ENCODE measurements at regions not wholly inside any gene's neighbourhood (a gene's known extent, or its start where the extent isn't known, plus 50 kb on each side); places are given as distances from the start of the nearest gene placed in this dataset.
"Not testable (repeated sequence)": the region's sequence is repeated elsewhere in the genome, so short reads cannot be mapped to it uniquely, and the experiment has no call there.

GRCh38 chr5:101278917-101279316 lies 375.8 kb upstream of the ST8SIA4 start:
- no peak for DNase-seq (ENCODE audit: low read depth in 4 of 4, low spot score in 3 of 4)

GRCh38 chr5:101278011-101278687 lies 375.1 kb upstream of the ST8SIA4 start:
- DNase-seq (ENCODE audit: low read depth in 4 of 4, low spot score in 3 of 4), result no peak

DNA sequence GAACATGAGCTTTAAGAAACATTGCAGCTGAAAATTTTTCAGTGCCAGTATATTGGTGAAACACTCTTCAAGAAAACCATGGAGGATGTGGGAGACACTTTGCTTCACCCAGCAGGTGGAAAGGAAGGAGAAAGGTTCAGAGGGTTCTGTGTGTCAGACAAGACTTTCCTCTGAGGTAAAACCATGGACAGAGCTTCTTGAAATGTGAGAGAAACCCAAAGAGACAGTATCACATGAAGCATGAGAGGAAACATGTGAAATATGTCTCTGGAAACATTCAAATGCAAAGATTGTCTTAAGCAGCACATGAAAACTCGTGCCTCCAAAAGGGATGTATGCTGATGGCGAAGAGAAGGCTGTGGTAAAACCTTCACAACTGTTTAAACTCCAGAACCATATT lies 368.9 kb upstream of the ST8SIA4 start:
- DNase-seq (ENCODE audit: low read depth in 4 of 4, low spot score in 3 of 4), result no peak

DNA sequence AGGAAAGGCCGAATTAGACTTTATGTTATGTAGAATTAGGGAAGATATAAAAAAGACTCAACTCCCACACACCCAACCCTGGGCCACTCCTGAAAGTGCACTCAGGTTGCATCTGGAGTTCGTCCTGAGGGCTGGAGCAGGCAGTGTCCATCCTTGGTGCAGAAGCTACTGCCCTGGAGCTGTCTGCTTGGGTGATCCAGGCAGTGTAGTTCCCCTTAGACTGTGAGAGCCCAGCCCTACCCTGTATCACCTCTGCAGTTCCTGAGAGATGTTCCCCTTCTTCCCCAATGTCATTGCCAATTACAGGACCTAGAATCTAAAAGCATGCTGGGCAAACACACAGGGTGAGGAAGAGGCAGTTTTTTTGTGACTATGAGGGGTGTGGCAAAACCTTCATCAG lies 368.3 kb upstream of the ST8SIA4 start:
- no peak for DNase-seq (ENCODE audit: low read depth in 4 of 4, low spot score in 3 of 4)

- no peak for DNase-seq (ENCODE audit: low read depth in 4 of 4, low spot score in 3 of 4)
Observed at GRCh38 chr5:101260857-101261256, 357.8 kb upstream of the ST8SIA4 start.

DNA sequence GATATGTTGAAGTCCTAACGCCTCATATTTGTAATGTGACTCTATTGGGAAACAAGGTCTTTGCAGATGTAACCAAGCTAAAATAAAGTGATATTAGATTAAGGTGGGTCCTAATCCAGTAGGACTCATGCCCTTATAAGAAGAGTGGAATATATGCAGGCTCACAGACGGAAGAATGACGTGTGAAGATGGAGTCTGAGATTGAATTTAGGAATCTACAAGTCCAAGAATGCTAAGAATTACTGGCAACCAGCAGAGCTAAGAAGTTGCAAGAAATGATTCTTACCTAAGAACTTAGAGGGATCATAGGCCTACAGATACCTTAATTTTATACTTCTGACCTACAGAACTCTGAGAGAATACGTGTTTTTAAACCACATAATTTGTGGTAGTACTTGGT lies 350.0 kb upstream of the ST8SIA4 start:
- no peak for DNase-seq (ENCODE audit: low read depth in 4 of 4, low spot score in 3 of 4)

- no peak for DNase-seq (ENCODE audit: low read depth in 4 of 4, low spot score in 3 of 4)
Observed at GRCh38 chr5:101244621-101245020, 341.5 kb upstream of the ST8SIA4 start.

- DNase-seq (ENCODE audit: low read depth in 4 of 4, low spot score in 3 of 4), result no peak
Observed at GRCh38 chr5:101212942-101213514, 309.9 kb upstream of the ST8SIA4 start.

DNA sequence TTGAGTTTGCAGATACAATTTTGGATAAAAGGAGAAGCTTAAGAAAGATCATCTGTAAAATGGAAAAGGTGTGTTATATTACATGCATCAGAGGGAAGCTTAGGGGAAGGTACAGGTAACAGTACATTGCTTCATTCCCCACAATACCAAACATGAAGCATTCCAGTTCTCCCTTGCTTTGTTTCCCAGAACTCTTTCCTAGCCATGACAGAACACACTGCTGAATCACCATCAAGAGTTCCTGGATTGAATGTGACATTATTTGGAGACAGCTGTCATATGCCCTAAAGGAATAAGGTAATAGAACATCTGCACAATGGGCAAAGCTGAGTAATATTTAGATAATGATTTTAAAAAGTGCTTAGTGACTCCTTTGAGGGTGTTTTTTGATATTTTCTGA lies 303.5 kb upstream of the ST8SIA4 start:
- no peak for DNase-seq (ENCODE audit: low read depth in 4 of 4, low spot score in 3 of 4)

DNA sequence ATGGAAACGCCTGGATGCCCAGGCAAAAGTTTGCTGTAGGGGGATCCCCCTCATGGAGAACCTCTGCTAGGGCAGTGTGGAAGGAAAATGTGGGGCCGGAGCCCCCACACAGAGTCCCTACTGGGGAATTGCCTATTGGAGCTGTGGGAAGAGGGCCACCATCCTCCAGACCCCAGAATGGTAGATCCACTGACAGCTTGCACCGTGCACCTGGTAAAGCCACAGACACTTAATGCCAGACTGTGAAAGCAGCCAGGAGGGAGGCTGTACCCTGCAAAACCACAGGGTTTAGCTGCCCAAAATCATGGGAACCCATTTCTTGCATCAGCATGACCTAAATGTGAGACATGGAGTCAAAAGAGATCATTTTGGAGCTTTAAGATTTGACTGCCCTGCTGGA lies 302.0 kb upstream of the ST8SIA4 start:
- DNase-seq (ENCODE audit: low read depth in 4 of 4, low spot score in 3 of 4), result not testable (repeated sequence)

GRCh38 chr5:101180365-101180764 lies 277.3 kb upstream of the ST8SIA4 start:
- not testable (repeated sequence) for DNase-seq (ENCODE audit: low read depth in 4 of 4, low spot score in 3 of 4)

DNA sequence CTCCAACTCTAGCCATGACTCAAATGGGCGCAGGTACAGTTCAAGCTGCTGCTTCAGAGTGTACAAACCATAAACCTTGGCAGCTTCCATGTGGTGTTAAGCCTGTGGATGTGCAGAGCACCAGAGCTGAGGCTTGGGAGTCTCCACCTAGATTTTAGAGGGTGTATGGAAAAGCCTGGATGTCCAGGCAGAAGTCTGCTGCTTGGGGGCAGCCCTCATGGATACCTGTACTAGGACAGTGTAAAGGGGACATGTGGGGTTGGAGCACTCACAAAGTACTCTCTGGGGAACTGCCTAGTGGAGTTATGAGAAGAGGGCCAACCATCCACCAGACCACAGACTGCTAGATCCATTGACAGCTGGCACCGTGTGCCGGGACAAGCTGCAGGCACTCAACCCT lies 273.5 kb upstream of the ST8SIA4 start:
- no peak for DNase-seq (ENCODE audit: low read depth in 4 of 4, low spot score in 3 of 4)

GRCh38 chr5:101174981-101175380 lies 271.9 kb upstream of the ST8SIA4 start:
- DNase-seq (ENCODE audit: low read depth in 4 of 4, low spot score in 3 of 4), result no peak

DNA sequence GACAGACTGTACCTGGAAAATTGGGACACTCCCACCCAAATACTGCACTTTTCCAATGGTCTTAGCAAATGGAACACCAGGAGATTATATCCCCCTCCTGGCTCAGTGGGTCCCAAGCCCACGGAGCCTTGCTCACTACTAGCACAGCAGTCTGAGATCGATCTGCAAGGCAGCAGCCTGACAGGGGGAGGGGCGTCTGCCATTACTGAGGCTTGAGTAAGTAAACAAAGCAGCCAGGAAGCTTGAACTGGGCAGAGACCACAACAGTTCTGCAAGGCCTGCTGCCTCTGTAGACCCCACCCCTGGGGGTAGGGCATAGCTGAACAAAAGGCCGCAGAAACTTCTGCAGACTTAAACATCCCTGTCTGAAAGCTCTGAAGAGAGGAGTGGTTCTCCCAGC lies 260.0 kb upstream of the ST8SIA4 start:
- no peak for DNase-seq (ENCODE audit: low read depth in 4 of 4, low spot score in 3 of 4)

GRCh38 chr5:101160002-101160401 lies 256.9 kb upstream of the ST8SIA4 start:
- DNase-seq (ENCODE audit: low read depth in 4 of 4, low spot score in 3 of 4), result no peak

- no peak for DNase-seq (ENCODE audit: low read depth in 4 of 4, low spot score in 3 of 4)
Observed at GRCh38 chr5:101159006-101159405, 255.9 kb upstream of the ST8SIA4 start.

DNA sequence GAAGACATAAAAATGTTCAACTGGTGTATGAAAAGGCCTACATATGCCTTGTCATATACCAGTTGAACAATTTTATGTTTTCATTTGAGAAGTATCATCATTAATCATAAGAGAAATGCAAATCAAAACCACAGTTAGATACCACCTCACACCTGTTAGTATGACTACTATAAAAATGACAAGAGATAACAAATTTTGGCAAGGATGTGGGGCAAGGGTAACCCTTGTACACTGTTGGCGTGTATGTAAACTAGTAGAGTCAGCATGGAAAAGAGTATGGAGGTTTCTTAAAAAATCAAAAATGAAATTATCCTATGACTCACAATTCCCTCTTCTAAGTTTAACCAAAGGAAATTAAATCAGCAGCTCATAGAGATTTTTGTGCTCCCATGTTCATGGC lies 250.4 kb upstream of the ST8SIA4 start:
- no peak for DNase-seq (ENCODE audit: low read depth in 4 of 4, low spot score in 3 of 4)

- no peak for DNase-seq (ENCODE audit: low read depth in 4 of 4, low spot score in 3 of 4)
Observed at GRCh38 chr5:101143526-101143925, 240.4 kb upstream of the ST8SIA4 start.

DNA sequence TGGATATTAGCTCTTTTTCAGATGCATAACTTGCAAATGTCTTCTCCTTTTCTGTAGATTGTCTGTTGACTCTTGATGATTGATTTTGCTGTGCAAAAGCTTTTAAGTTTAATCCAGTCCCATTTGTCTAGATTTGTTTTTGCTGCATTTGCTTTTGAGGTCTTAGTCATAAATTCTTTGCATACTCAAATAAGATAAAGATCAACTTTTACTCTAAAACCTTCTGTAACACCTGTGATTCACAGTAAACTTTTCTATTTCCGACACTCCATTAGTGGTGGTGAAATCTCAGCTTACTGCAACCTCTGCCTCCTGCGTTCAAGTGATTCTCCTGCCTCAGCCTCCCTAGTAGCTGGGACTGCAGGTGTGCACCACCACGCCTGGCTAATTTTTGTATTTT lies 239.0 kb upstream of the ST8SIA4 start:
- no peak for DNase-seq (ENCODE audit: low read depth in 4 of 4, low spot score in 3 of 4)

DNA sequence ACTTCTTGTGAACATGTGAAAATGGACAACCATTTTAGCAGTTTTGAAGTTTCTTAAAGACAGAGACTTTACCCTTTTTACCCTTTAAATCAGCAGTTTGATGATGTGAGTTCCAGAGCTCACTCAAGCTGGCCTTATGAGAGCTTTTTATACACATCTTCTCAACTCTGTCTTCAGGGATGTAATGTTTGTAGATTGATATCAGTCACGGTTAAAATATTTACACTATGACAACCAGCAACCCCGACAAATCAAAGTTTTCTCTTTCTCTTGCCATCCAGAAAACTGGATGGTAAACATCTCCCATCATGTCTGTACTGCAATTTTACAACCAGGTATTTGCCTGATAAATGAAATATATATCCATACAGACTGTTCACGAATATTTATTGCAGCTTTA lies 233.4 kb upstream of the ST8SIA4 start:
- DNase-seq (ENCODE audit: low read depth in 4 of 4, low spot score in 3 of 4), result no peak

- DNase-seq (ENCODE audit: low read depth in 4 of 4, low spot score in 3 of 4), result no peak
Observed at GRCh38 chr5:101123363-101123762, 220.3 kb upstream of the ST8SIA4 start.

DNA sequence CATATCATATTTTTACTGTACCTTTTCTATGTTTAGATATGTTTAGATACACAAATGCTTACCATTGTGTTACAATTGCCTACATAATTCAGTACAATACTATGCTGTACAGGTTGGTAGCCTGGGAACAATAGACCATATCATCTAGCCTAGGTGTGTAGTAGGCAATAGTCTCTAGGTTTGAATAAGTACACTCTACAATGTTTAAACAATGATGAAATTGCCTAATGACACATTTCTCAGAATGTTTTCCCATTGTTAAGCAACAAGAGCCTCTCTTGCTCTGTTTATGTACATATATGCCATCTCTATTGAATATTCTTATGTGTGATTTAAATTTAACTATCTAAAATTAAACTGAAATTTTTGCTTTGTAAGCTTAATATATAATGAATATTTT lies 209.6 kb upstream of the ST8SIA4 start:
- DNase-seq (ENCODE audit: low read depth in 4 of 4, low spot score in 3 of 4), result no peak

GRCh38 chr5:101103874-101104273 lies 200.8 kb upstream of the ST8SIA4 start:
- no peak for DNase-seq (ENCODE audit: low read depth in 4 of 4, low spot score in 3 of 4)
